GM23338 (cell line): ENCODE measurements at regions not wholly inside any gene's neighbourhood (a gene's known extent, or its start where the extent isn't known, plus 50 kb on each side); places are given as distances from the start of the nearest gene placed in this dataset.

Experiments used
- ATAC-seq: fragments of 200-7000 bp; cut with Tn5 transposase; 3 replicates; pipeline ENCODE4 v1.9.1; 2020
- DNase-seq: peaks from one replicate; pipeline ENCODE4 v3.0.0-alpha.2; 2015; ENCODE audit warnings: low spot score
- H2AFZ ChIP-seq: fragments of 200-600 bp; sonication (generic); 2 replicates; pipeline ENCODE4 v1.8.0; 2016; ENCODE audit warnings: antibody characterized with exemption, mild to moderate bottlenecking, moderate library complexity
- H3F3A ChIP-seq: fragments of 200-600 bp; sonication (generic); replicated peaks from 2 replicates; pipeline ENCODE4 v1.8.0; 2017; ENCODE audit warnings: antibody characterized with exemption, mixed run types, low read depth
- H3K27ac ChIP-seq: fragments of 200-600 bp; sonication (generic); 2 replicates; pipeline ENCODE4 v1.6.1; 2016; ENCODE audit warnings: low read depth
- H3K27me3 ChIP-seq: fragments of 200-600 bp; sonication (generic); 2 replicates; pipeline ENCODE4 v1.8.0; 2016; ENCODE audit warnings: mild to moderate bottlenecking, mixed run types, moderate library complexity; ENCODE audit not compliant: insufficient read depth
- H3K36me3 ChIP-seq: fragments of 200-600 bp; sonication (generic); 2 replicates; pipeline ENCODE4 v1.8.0; 2016; ENCODE audit warnings: mild to moderate bottlenecking; ENCODE audit not compliant: insufficient read depth
- H3K4me1 ChIP-seq: fragments of 200-600 bp; sonication (generic); 2 replicates; pipeline ENCODE4 v1.8.0; 2016; ENCODE audit warnings: mild to moderate bottlenecking, moderate library complexity; ENCODE audit not compliant: insufficient read depth
- H3K4me2 ChIP-seq: fragments of 200-600 bp; sonication (generic); 2 replicates; pipeline ENCODE4 v1.7.1; 2017; ENCODE audit warnings: mixed run types
- H3K4me3 ChIP-seq: fragments of 200-600 bp; sonication (generic); 2 replicates; pipeline ENCODE4 v1.6.1; 2016; ENCODE audit warnings: mixed run types
- H3K79me2 ChIP-seq: fragments of 200-600 bp; sonication (generic); replicated peaks from 2 replicates; pipeline ENCODE4 v1.8.0; 2017; ENCODE audit warnings: mild to moderate bottlenecking; ENCODE audit not compliant: insufficient read depth
- H3K9me2 ChIP-seq: fragments of 200-600 bp; sonication (generic); 2 replicates; pipeline ENCODE4 v1.8.0; 2017; ENCODE audit not compliant: insufficient read depth
- H4K20me1 ChIP-seq: fragments of 200-600 bp; sonication (generic); replicated peaks from 2 replicates; pipeline ENCODE4 v1.8.0; 2017; ENCODE audit warnings: mild to moderate bottlenecking; ENCODE audit not compliant: insufficient read depth
- H3K27ac Mint-ChIP-seq: 2 replicates; pipeline ENCODE4 v1.8.0; 2020; ENCODE audit warnings: inconsistent platforms, mild to moderate bottlenecking, moderate library complexity, mixed read lengths
- H3K27me3 Mint-ChIP-seq: 3 replicates; pipeline ENCODE4 v1.8.0; 2022; ENCODE audit warnings: low read depth, mild to moderate bottlenecking, moderate library complexity, mixed read lengths, inconsistent platforms; ENCODE audit not compliant: insufficient read depth, poor library complexity
- H3K36me3 Mint-ChIP-seq: 3 replicates; pipeline ENCODE4 v1.8.0; 2021; ENCODE audit warnings: low read depth, mild to moderate bottlenecking, inconsistent platforms, moderate library complexity, mixed read lengths
- H3K4me1 Mint-ChIP-seq: 3 replicates; pipeline ENCODE4 v1.8.0; 2020; ENCODE audit warnings: mild to moderate bottlenecking, inconsistent platforms, mixed read lengths
- H3K4me3 Mint-ChIP-seq: 3 replicates; pipeline ENCODE4 v1.8.0; 2021; ENCODE audit warnings: moderate library complexity, mild to moderate bottlenecking, inconsistent platforms, mixed read lengths
- H3K9me3 Mint-ChIP-seq: 3 replicates; pipeline ENCODE4 v1.8.0; 2020; ENCODE audit warnings: moderate library complexity, mild to moderate bottlenecking, inconsistent platforms, mixed read lengths
- CREB1 ChIP-seq: fragments of 250-450 bp; sonication (Bioruptor Pico); IDR thresholded peaks from 2 replicates; pipeline ENCODE4 v1.5.0; 2020; ENCODE audit warnings: low read depth, mild to moderate bottlenecking, moderate library complexity
- ETS1 ChIP-seq: IDR thresholded peaks from 2 replicates; pipeline ENCODE4 v1.6.1; 2016; ENCODE audit warnings: antibody characterized with exemption
- EZH2 ChIP-seq: fragments of 200-600 bp; sonication (generic); IDR thresholded peaks from one replicate; pipeline ENCODE4 v1.8.0; 2017; ENCODE audit warnings: antibody characterized with exemption, mild to moderate bottlenecking, low read depth; ENCODE audit not compliant: unreplicated experiment
- EZH2phosphoT487 ChIP-seq: fragments of 200-600 bp; sonication (generic); IDR thresholded peaks from one replicate; pipeline ENCODE4 v1.8.1; 2018; ENCODE audit warnings: antibody characterized with exemption; ENCODE audit not compliant: unreplicated experiment
- JUNB ChIP-seq: IDR thresholded peaks from one replicate; pipeline ENCODE4 v1.6.1; 2016; ENCODE audit warnings: antibody characterized with exemption; ENCODE audit not compliant: unreplicated experiment
- NANOG ChIP-seq: IDR thresholded peaks from 2 replicates; pipeline ENCODE4 v1.6.1; 2016; ENCODE audit warnings: antibody characterized with exemption, borderline replicate concordance
- POLR2AphosphoS5 ChIP-seq: IDR thresholded peaks from 2 replicates; pipeline ENCODE4 v1.6.1; 2016; ENCODE audit warnings: antibody characterized with exemption, low read depth
- STAT1 ChIP-seq: IDR thresholded peaks from one replicate; pipeline ENCODE4 v1.6.1; 2016; ENCODE audit warnings: antibody characterized with exemption; ENCODE audit not compliant: unreplicated experiment
- ZNF114 ChIP-seq: fragments of 250-450 bp; sonication (Bioruptor Pico); IDR thresholded peaks from 2 replicates; pipeline ENCODE4 v1.5.0; 2020; ENCODE audit warnings: mild to moderate bottlenecking, moderate library complexity
- ZNF331 ChIP-seq: fragments of 250-450 bp; sonication (Bioruptor Pico); IDR thresholded peaks from 2 replicates; pipeline ENCODE4 v1.5.0; 2020; ENCODE audit warnings: low read depth, mild to moderate bottlenecking, moderate library complexity
- ZNF462 ChIP-seq: fragments of 250-450 bp; sonication (Bioruptor Pico); IDR thresholded peaks from 2 replicates; pipeline ENCODE4 v1.5.0; 2020; ENCODE audit warnings: mild to moderate bottlenecking, moderate library complexity
- TF ChIP-seq, protein P1 (sequence below): IDR thresholded peaks from one replicate; pipeline ENCODE4 v1.6.1; 2018; ENCODE audit warnings: antibody characterized with exemption; ENCODE audit not compliant: unreplicated experiment
- TF ChIP-seq, protein P2 (sequence below), 2 experiments: fragments of 200-600 bp in 1 of 2; sonication (generic) in 1 of 2; conservative IDR thresholded peaks; 2 replicates each; pipeline versions ENCODE4 v1.5.1 to v1.6.1; 2016 to 2017; ENCODE audit warnings: antibody characterized with exemption in 2 of 2, low read depth in 2 of 2, mild to moderate bottlenecking in 2 of 2, moderate library complexity in 1 of 2

DNA sequence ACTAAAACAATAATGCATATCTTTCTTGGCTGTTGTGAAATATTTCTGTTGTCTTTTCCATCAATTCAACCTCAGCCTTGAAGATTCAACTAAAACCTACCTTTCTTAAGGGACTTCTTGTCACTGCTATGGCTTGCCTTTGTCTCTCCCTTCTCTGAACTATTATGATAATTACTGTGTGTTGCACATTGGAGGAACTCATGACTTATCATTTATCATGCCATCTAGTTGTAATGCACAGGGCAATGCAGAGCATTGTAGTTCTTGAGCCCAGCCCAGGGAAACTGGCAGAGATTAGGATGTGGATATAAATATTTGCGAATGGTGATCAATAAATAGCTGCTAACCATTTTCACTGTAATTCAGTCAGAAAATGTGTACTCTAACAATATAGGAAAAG, 427.1 kb upstream of the FRG2C start:
- no peaks in the 10 kb centered on the region for H3K36me3 ChIP-seq
- Mint-ChIP-seq H3K27ac (no peak overlapping the region), H3K36me3 (no peaks in the 10 kb centered on the region), H3K9me3 (no peaks in the 10 kb centered on the region), H3K27me3 (no peaks in the 10 kb centered on the region), H3K4me3 (no peak overlapping the region), H3K4me1 (peaks cover 9% of the 10 kb centered on the region)
- TF ChIP-seq JUNB (no peak), POLR2AphosphoS5 (no peak), EZH2 (no peak), ZNF114 (CRISPR knock-in tag) (no peak), ZNF462 (no peak), STAT1 (no peak), ZNF331 (CRISPR knock-in tag) (no peak), ETS1 (no peak), CREB1 (no peak), EZH2phosphoT487 (no peak), NANOG (no peak)
- TF ChIP-seq, protein P1, sequence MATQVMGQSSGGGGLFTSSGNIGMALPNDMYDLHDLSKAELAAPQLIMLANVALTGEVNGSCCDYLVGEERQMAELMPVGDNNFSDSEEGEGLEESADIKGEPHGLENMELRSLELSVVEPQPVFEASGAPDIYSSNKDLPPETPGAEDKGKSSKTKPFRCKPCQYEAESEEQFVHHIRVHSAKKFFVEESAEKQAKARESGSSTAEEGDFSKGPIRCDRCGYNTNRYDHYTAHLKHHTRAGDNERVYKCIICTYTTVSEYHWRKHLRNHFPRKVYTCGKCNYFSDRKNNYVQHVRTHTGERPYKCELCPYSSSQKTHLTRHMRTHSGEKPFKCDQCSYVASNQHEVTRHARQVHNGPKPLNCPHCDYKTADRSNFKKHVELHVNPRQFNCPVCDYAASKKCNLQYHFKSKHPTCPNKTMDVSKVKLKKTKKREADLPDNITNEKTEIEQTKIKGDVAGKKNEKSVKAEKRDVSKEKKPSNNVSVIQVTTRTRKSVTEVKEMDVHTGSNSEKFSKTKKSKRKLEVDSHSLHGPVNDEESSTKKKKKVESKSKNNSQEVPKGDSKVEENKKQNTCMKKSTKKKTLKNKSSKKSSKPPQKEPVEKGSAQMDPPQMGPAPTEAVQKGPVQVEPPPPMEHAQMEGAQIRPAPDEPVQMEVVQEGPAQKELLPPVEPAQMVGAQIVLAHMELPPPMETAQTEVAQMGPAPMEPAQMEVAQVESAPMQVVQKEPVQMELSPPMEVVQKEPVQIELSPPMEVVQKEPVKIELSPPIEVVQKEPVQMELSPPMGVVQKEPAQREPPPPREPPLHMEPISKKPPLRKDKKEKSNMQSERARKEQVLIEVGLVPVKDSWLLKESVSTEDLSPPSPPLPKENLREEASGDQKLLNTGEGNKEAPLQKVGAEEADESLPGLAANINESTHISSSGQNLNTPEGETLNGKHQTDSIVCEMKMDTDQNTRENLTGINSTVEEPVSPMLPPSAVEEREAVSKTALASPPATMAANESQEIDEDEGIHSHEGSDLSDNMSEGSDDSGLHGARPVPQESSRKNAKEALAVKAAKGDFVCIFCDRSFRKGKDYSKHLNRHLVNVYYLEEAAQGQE: no peak
- TF ChIP-seq, protein P2, sequence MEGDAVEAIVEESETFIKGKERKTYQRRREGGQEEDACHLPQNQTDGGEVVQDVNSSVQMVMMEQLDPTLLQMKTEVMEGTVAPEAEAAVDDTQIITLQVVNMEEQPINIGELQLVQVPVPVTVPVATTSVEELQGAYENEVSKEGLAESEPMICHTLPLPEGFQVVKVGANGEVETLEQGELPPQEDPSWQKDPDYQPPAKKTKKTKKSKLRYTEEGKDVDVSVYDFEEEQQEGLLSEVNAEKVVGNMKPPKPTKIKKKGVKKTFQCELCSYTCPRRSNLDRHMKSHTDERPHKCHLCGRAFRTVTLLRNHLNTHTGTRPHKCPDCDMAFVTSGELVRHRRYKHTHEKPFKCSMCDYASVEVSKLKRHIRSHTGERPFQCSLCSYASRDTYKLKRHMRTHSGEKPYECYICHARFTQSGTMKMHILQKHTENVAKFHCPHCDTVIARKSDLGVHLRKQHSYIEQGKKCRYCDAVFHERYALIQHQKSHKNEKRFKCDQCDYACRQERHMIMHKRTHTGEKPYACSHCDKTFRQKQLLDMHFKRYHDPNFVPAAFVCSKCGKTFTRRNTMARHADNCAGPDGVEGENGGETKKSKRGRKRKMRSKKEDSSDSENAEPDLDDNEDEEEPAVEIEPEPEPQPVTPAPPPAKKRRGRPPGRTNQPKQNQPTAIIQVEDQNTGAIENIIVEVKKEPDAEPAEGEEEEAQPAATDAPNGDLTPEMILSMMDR (conservative IDR thresholded peaks at IDR 0.05; ENCODE audit: low read depth in 2 of 2): no peak
- DNase-seq: no peak
- no peaks in the 10 kb centered on the region for H3K27me3 ChIP-seq
- ATAC-seq: no peak
- H3K4me2 ChIP-seq: no peak overlapping the region
- peaks cover 9% of the 10 kb centered on the region for H3K4me1 ChIP-seq
- no peak overlapping the region for H3K4me3 ChIP-seq
- peaks cover 20% of the 10 kb centered on the region for H3K9me2 ChIP-seq
- H2AFZ ChIP-seq: no peak overlapping the region
- no peaks in the 10 kb centered on the region for H3F3A ChIP-seq
- no peaks in the 10 kb centered on the region for H3K79me2 ChIP-seq
- no peak overlapping the region for H3K27ac ChIP-seq
- H4K20me1 ChIP-seq: no peaks in the 10 kb centered on the region
